DND-41 (cell line): ENCODE measurements at regions not wholly inside any gene's neighbourhood (a gene's known extent, or its start where the extent isn't known, plus 50 kb on each side); places are given as distances from the start of the nearest gene placed in this dataset.

Experiments
- CTCF ChIP-seq: IDR thresholded peaks from 2 replicates; pipeline ENCODE4 v1.5.1; 2012; ENCODE audit warnings: borderline replicate concordance, low read length, moderate library complexity, mild to moderate bottlenecking; ENCODE audit not compliant: poor library complexity, severe bottlenecking; ENCODE audit errors: extremely low read depth
- EZH2 ChIP-seq: IDR thresholded peaks from 3 replicates; pipeline ENCODE4 v1.6.1; 2012; ENCODE audit warnings: borderline replicate concordance, low read depth, mild to moderate bottlenecking, moderate library complexity, low read length, inconsistent platforms; ENCODE audit not compliant: severe bottlenecking

- TF ChIP-seq CTCF (no peak), EZH2 (no peak)
Observed at GRCh38 chr6:12436683-12437082, 146.5 kb downstream of the EDN1 start.
